Urinary bladder (tissue), 3 donors: ENCODE measurements at regions not wholly inside any gene's neighbourhood (a gene's known extent, or its start where the extent isn't known, plus 50 kb on each side); places are given as distances from the start of the nearest gene placed in this dataset.

Source experiments
- DNase-seq: peaks from one replicate; pipeline ENCODE4 v3.0.0-alpha.2; 2015; ENCODE audit errors: extremely low spot score
- H3K27ac ChIP-seq: one replicate; pipeline ENCODE4 v1.5.1; 2013; ENCODE audit warnings: low read depth, mild to moderate bottlenecking, moderate library complexity
- H3K36me3 ChIP-seq: one replicate; pipeline ENCODE4 v1.6.1; 2013; ENCODE audit warnings: mild to moderate bottlenecking, moderate library complexity; ENCODE audit not compliant: insufficient read depth
- H3K4me1 ChIP-seq: one replicate; pipeline ENCODE4 v1.6.1; 2013; ENCODE audit warnings: mild to moderate bottlenecking, moderate library complexity; ENCODE audit not compliant: insufficient read depth
- H3K4me3 ChIP-seq: one replicate; pipeline ENCODE4 v1.5.1; 2013; ENCODE audit warnings: low read depth, low read length
- WGBS: extraction: QIAGEN DNeasy Blood & Tissue Kit; methylation state at CpG from one replicate; pipeline ENCODE4 v1.1.7; 2013; 5-methylcytosine and 5-hydroxymethylcytosine counted together
- donor health status: healthy with polysubstance abuse.
- donor health status: healthy.

DNA sequence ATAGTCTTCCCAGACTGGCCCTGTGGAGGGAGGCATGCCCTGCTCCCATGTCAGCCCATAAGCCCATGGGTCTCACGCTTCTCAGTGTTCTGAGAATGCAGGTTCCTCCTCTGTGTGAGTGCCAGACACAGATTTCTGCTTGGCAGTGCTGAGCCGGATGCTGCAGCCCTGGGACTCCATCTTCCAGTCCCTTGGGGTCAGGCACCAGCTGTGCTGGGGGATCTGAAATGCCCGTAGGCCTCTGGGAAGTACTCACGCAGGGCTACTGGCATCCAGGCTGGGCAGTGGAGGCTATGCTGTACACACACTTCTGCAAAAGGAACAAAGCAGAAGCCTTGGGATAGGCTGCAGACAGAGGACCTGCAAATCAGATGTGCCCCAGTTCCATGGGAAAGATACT, 1944.6 kb downstream of the EFNA5 start:
- H3K27ac ChIP-seq, result no peak overlapping the region
- H3K36me3 ChIP-seq, result no peaks in the 10 kb centered on the region
- 94% methylated on average over 4 of the region's 4 CpGs for WGBS
- no peak for DNase-seq
- no peak overlapping the region for H3K4me3 ChIP-seq
- no peaks in the 10 kb centered on the region for H3K4me1 ChIP-seq

DNA sequence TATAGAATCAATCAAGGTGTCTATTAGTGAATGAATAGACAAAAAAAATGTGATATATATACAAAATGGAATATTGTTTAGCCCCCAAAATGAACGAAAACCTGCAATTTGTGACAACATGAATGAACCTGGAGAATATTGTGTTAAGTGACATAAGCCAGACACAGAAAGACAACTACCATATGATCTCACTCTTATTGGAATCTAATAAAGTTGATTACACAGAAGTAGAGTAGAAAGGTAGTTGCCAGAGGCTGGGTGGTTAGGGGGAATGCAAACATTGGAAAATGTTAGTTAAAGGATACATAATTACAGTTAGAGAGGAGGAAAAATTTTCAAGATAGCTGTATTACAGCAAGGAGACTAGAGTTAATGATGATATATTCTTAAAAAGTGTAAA, 1962.3 kb downstream of the EFNA5 start:
- WGBS, result 59% methylated on average over 1 of the region's 1 CpG
- H3K36me3 ChIP-seq, result no peaks in the 10 kb centered on the region
- H3K27ac ChIP-seq, result no peak overlapping the region
- H3K4me1 ChIP-seq, result no peaks in the 10 kb centered on the region
- no peak overlapping the region for H3K4me3 ChIP-seq
- no peak for DNase-seq

DNA sequence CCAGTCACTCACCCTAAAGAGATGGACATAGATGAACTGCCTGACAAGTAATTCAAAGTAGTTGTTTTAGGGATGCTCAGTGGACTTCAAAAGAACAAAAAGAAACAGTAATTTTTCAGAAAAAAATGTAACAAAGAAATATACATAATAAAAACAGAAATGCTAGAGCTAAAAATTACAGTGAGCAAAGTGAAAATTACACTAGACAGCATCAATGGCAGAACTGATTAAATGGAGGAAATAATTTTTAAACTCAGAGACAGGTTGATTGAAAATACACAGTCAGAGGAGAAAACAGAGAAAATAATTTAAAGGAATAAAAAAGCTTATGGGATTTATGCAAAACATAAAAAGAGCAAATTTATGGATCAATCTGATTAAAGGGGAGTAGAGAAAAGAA, 1968.4 kb downstream of the EFNA5 start:
- Histone ChIP-seq H3K4me3 (no peak overlapping the region), H3K4me1 (no peaks in the 10 kb centered on the region), H3K36me3 (no peaks in the 10 kb centered on the region), H3K27ac (no peak overlapping the region)
- no peak for DNase-seq

DNA sequence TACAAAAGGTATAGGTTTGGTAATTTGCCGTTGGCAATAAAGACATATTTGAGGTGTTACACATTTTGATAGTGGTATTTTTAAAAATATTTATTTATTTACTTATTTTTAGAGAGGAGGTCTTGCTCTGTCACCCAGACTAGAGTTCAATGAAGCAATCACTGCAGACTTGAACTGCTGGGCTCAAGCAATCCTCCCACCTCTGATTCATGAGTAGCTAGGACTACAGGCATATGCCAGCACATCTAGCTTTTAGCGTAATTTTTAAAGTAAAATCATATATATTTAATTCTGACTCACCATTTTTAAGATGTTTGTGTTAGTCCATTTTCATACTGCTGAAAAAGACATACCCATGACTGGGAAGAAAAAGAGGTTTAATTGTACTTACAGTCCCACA, 1974.3 kb downstream of the EFNA5 start:
- H3K4me3 ChIP-seq, result no peak overlapping the region
- no peak overlapping the region for H3K27ac ChIP-seq
- DNase-seq, result no peak
- WGBS, result 95% methylated on average over 2 of the region's 2 CpGs
- no peaks in the 10 kb centered on the region for H3K36me3 ChIP-seq
- H3K4me1 ChIP-seq, result no peaks in the 10 kb centered on the region

DNA sequence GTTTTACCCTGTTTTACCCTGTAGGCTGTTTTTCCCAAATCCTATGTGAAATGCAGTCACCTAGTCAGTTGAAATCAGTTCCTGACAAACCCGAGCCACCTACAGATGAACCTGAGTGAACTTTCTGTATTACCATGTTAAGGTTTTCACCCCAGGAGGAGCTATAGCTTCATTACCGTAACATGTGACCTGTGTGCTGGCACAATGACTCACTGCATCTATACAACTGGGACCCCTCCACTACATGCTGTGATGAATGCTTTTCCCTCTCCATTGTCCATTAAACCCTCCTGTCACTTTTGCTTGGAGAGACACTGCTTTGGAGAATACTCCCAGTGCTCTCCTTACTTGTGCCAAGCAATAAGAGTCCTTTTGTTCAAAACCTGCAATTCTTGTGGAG, 1974.8 kb downstream of the EFNA5 start:
- no peak for DNase-seq
- Histone ChIP-seq H3K4me3 (no peak overlapping the region), H3K4me1 (no peaks in the 10 kb centered on the region), H3K36me3 (no peaks in the 10 kb centered on the region), H3K27ac (no peak overlapping the region)
- 89% methylated on average over 2 of the region's 2 CpGs for WGBS

DNA sequence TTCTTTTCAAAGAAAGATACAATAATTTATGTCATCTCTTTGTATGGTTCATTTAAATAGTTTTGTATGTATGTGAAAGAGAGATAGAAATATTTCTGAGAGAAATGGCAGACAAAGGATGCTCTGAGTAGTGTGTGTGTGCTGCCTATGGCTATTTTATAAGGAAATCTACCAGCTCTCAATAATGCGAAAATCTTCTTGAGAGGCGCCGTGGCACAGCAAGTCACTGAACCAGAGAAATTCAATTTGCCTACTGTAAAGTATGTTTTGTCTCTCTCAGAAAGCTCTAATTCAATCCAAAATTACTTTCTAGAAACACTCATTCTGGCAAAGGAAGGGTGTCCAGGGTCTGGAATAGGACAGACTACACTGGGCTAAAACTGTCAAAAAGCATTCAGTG, 1981.1 kb downstream of the EFNA5 start:
- WGBS, result 92% methylated on average over 3 of the region's 3 CpGs
- no peak for DNase-seq
- Histone ChIP-seq H3K36me3 (no peaks in the 10 kb centered on the region), H3K4me1 (no peaks in the 10 kb centered on the region), H3K27ac (no peak overlapping the region), H3K4me3 (no peak overlapping the region)

DNA sequence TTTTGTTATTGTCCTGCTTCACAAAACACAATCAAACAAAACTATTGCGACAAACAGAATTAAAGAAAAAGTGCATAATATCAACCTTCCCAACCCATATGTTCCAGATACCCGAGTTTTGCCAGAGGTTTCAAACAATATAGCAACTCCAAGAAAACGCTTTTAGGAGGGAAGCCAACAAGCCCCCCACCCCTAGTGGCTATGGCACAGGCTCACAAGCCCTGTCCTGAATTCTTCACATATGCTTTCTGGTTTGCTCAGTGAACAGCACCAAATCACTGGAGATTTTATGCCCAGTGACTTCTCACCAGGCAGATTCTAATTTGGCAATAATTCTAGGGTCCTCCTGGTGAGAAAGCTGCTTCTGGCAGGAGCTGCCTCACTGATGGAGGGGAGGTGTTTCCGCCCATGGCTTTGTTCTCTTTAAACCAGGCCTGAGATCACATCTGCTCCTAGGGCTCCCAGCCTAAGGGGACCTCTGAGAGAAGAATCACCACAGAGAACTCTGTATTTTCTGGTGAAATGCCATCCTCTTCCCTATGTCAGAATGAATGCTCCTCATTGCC, 1982.4 kb downstream of the EFNA5 start:
- no peak overlapping the region for H3K4me3 ChIP-seq
- no peak overlapping the region for H3K27ac ChIP-seq
- H3K4me1 ChIP-seq, result no peaks in the 10 kb centered on the region
- WGBS, result 80% methylated on average over 4 of the region's 4 CpGs
- no peak for DNase-seq
- no peaks in the 10 kb centered on the region for H3K36me3 ChIP-seq

DNA sequence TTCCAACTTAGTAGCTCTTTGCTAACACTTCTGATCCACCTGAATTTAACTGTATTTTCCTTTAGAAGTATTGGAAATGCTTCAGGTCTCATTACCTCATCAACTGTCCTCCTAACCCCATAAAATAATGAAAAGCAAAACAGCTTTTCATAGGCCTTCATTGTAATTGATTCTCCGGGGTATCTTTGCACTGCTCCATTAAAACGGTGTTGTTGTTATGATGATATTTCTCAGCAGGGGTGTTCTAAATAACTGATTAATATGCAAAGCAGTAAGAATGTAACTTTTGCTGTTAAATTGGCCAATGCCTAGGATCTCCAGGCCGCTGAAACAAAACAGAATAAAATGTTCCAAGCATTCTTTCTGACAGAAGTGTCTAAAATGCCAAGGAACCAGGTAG, 1983.2 kb downstream of the EFNA5 start:
- Histone ChIP-seq H3K4me3 (no peak overlapping the region), H3K36me3 (no peaks in the 10 kb centered on the region), H3K4me1 (no peaks in the 10 kb centered on the region), H3K27ac (no peak overlapping the region)
- no peak for DNase-seq
- 68% methylated on average over 3 of the region's 3 CpGs for WGBS

DNA sequence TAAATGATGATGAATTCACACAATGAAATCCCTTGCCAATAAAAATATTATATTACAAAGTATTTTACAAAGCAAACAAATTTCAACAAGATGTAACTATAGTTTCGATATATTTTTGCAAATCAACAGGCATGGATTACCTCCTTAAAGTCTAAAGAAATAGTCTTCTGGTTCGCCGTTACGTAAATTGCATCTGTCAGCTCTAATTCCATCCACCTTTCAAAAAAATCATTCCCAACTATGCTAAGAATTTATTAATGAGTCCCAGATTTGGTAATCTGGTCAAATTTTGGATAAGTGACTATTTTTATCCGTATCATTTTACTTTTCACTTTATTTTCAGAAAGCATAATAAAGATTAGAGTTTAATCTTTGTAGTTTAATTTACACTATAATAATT, 1984.9 kb downstream of the EFNA5 start:
- Histone ChIP-seq H3K4me1 (no peaks in the 10 kb centered on the region), H3K36me3 (no peaks in the 10 kb centered on the region), H3K27ac (no peak overlapping the region), H3K4me3 (no peak overlapping the region)
- no peak for DNase-seq
- 85% methylated on average over 5 of the region's 5 CpGs for WGBS

DNA sequence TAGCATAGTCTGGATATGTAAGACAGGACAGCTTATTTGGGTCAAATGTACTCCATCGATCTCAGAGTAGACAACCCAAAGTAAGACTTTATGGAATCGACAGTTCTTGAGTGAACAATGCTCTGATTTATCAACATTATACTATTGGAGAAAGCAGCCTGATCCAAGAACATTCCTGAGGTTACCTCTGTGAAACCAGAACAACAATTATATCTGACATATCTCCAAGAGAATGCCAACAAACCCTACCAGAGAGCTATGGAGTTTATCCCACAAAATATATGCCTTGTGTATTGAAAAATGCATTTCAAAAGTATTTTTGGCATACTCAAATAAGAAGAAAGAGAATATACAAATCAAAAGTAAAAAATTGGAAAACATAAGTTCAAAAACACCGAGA, 1985.9 kb downstream of the EFNA5 start:
- no peak for DNase-seq
- H3K4me3 ChIP-seq, result no peak overlapping the region
- H3K27ac ChIP-seq, result no peak overlapping the region
- no peaks in the 10 kb centered on the region for H3K36me3 ChIP-seq
- no peaks in the 10 kb centered on the region for H3K4me1 ChIP-seq
- 95% methylated on average over 3 of the region's 3 CpGs for WGBS

DNA sequence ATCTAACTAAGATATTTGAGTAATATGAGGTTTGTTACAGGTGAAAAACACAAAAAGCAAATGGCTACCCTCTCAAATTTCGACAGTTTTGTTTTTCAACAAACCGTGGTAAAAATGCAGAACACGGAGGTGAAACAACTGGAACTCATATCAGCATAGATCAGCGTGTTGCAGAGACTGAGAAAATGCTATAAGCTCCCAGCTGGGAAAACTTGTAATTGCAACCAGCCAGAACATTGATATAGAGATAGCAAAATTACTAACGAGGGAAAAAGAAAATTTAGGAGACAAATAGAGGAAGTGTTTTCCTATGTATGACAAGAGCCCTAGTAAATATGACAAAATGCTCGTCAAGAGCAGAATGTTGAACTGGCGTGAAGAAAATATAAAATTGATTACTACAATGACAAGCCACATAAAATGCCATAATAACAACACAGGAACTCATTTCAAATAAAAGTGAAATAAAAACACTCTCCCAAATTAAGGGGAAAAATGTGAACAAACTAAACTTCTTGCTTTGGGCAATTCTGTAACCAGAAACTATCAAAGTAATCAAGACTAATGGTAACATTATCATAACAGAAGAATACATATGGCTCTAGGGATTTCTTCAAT, 1989.8 kb downstream of the EFNA5 start:
- Histone ChIP-seq H3K4me1 (no peaks in the 10 kb centered on the region), H3K27ac (no peak overlapping the region), H3K4me3 (no peak overlapping the region), H3K36me3 (no peaks in the 10 kb centered on the region)
- WGBS, result 68% methylated on average over 7 of the region's 7 CpGs
- DNase-seq, result no peak

DNA sequence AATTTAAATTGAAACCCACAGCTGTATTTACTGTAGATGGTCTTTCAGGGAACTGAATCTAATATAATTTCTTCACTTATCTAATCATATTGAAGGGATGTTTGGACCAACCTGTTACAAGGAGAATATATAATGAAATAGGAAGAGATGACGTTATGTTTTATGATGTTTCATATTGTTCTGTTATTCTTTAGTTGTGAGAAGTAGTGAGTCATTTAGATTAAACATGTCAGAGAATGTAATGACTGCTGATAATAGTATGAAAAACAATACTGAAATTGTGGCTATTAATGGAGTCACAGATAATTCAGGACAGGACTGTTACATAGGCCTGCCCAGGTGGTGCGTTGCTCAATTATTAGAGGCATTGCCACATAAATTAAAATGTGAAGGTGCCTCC, 1993.4 kb downstream of the EFNA5 start:
- H3K4me1 ChIP-seq, result no peaks in the 10 kb centered on the region
- 61% methylated on average over 2 of the region's 2 CpGs for WGBS
- no peak overlapping the region for H3K4me3 ChIP-seq
- H3K27ac ChIP-seq, result no peak overlapping the region
- H3K36me3 ChIP-seq, result no peaks in the 10 kb centered on the region
- DNase-seq, result no peak

DNA sequence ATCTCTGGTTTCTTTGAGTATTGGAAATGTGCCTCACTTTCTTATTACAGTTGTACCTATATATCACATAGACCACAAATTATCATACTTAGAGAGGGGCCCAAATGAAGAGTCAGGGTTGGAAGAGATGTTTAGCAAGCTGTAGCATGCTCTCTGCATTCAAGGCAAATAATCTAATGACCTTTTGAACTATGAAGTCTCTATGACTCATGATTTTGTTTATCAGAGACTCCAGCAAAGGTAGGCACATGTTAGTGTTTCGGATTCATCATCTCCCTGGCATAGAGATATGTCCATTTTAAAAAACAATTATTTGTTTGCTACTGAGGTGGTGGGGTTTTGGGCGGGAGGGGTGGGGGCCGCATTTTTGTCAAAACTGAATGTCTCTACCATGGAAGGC, 2000.1 kb downstream of the EFNA5 start:
- Histone ChIP-seq H3K4me1 (no peaks in the 10 kb centered on the region), H3K4me3 (no peak overlapping the region), H3K36me3 (no peaks in the 10 kb centered on the region), H3K27ac (no peak overlapping the region)
- 96% methylated on average over 3 of the region's 3 CpGs for WGBS
- DNase-seq, result no peak

DNA sequence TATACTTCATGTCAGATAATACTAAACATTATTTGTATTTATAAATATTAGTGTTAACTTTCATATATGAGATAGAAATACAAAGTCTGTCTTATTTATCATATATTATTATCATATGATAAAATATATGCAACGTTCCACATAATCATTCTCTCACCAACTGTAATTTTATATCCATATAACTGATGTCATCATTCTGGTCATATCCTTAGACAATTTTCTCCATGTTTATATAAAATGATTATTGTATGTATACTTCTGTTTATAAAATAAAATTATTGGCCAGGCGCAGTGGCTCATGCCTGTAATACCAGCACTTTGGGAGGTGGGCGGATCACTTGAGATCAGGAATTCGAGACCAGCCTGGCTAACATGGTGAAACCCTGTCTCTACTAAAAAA, 2007.1 kb downstream of the EFNA5 start:
- Histone ChIP-seq H3K4me1 (no peaks in the 10 kb centered on the region), H3K4me3 (no peak overlapping the region), H3K27ac (no peak overlapping the region), H3K36me3 (no peaks in the 10 kb centered on the region)
- 75% methylated on average over 4 of the region's 4 CpGs for WGBS
- no peak for DNase-seq

DNA sequence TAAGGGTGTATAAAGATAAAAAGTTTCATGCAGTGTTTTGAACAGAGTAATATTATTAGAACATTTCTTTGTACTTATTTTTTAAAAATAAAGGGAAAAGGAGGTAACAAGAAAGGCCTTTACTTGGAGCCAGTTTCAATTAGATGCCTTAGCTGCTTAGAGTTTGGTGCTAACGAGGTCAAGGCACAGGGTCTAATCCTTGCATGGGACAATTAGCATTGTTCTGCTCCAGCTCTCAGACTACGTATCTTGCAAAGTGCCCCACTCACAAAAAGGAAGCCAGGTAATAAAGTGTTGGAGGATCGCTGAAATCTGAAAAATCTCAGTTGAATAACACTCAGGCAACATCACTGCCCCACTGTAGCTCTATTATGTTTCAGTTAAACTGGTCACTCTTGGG, 2011.3 kb downstream of the EFNA5 start:
- Histone ChIP-seq H3K36me3 (no peaks in the 10 kb centered on the region), H3K4me1 (no peaks in the 10 kb centered on the region), H3K27ac (no peak overlapping the region), H3K4me3 (no peak overlapping the region)
- WGBS, result 85% methylated on average over 3 of the region's 3 CpGs
- no peak for DNase-seq
